ENCODE measurements at regions not wholly inside any gene's neighbourhood (a gene's known extent, or its start where the extent isn't known, plus 50 kb on each side); places are given as distances from the start of the nearest gene placed in this dataset.
A peak's percentile ranks its signal among the peaks of the same experiment; 100 is the strongest.

GRCh38 chr2:167548396-167548795 lies 660.1 kb downstream of the XIRP2 start:
- Histone ChIP-seq H3K36me3 (ENCODE audit: control insufficient read depth, insufficient read depth, low read length) (no peaks in the 10 kb centered on the region), H3K4me3 (ENCODE audit: low read depth, low read length) (no peak overlapping the region), H3K27ac (ENCODE audit: low read depth, low read length) (no peak overlapping the region), H3K4me1 (ENCODE audit: control insufficient read depth, insufficient read depth, low read length) (peaks cover 4% of the 10 kb centered on the region), H3K9me3 (ENCODE audit: control insufficient read depth, insufficient read depth, low read length) (no peaks in the 10 kb centered on the region), H3K27me3 (ENCODE audit: control insufficient read depth, insufficient read depth, low read length) (no peaks in the 10 kb centered on the region)
- no peak for DNase-seq (ENCODE audit: low read depth in 4 of 6, low spot score in 6 of 6)
- no CpG with 5 or more reads among the region's 2 CpGs for WGBS (ENCODE audit: insufficient coverage)

- Histone ChIP-seq H3K9me3 (ENCODE audit: control insufficient read depth, insufficient read depth, low read length) (no peaks in the 10 kb centered on the region), H3K4me3 (ENCODE audit: low read depth, low read length) (no peak overlapping the region), H3K27ac (ENCODE audit: low read depth, low read length) (no peak overlapping the region), H3K27me3 (ENCODE audit: control insufficient read depth, insufficient read depth, low read length) (no peaks in the 10 kb centered on the region), H3K4me1 (ENCODE audit: control insufficient read depth, insufficient read depth, low read length) (peaks cover 4% of the 10 kb centered on the region), H3K36me3 (ENCODE audit: control insufficient read depth, insufficient read depth, low read length) (no peaks in the 10 kb centered on the region)
- no peak for DNase-seq (ENCODE audit: low read depth in 4 of 6, low spot score in 6 of 6)
- 96% methylated on average over 17 of the region's 19 CpGs for WGBS (ENCODE audit: insufficient coverage)
These were observed 656.3 kb downstream of the XIRP2 start for GRCh38 chr2:167544602-167545001.

GRCh38 chr2:167543721-167544120 lies 655.4 kb downstream of the XIRP2 start:
- Histone ChIP-seq H3K27me3 (ENCODE audit: control insufficient read depth, insufficient read depth, low read length) (no peaks in the 10 kb centered on the region), H3K36me3 (ENCODE audit: control insufficient read depth, insufficient read depth, low read length) (no peaks in the 10 kb centered on the region), H3K4me1 (ENCODE audit: control insufficient read depth, insufficient read depth, low read length) (peaks cover 4% of the 10 kb centered on the region), H3K4me3 (ENCODE audit: low read depth, low read length) (no peak overlapping the region), H3K27ac (ENCODE audit: low read depth, low read length) (no peak overlapping the region), H3K9me3 (ENCODE audit: control insufficient read depth, insufficient read depth, low read length) (no peaks in the 10 kb centered on the region)
- no peak for DNase-seq (ENCODE audit: low read depth in 4 of 6, low spot score in 6 of 6)
- WGBS (ENCODE audit: insufficient coverage), result no CpG with 5 or more reads among the region's 4 CpGs

GRCh38 chr2:167537743-167538142 lies 649.5 kb downstream of the XIRP2 start:
- 93% methylated on average over 4 of the region's 4 CpGs for WGBS (ENCODE audit: insufficient coverage)
- H3K27ac ChIP-seq (ENCODE audit: low read depth, low read length), result no peak overlapping the region
- H3K9me3 ChIP-seq (ENCODE audit: control insufficient read depth, insufficient read depth, low read length), result no peaks in the 10 kb centered on the region
- no peak for DNase-seq (ENCODE audit: low read depth in 4 of 6, low spot score in 6 of 6)
- no peaks in the 10 kb centered on the region for H3K36me3 ChIP-seq (ENCODE audit: control insufficient read depth, insufficient read depth, low read length)
- no peaks in the 10 kb centered on the region for H3K27me3 ChIP-seq (ENCODE audit: control insufficient read depth, insufficient read depth, low read length)
- no peak overlapping the region for H3K4me3 ChIP-seq (ENCODE audit: low read depth, low read length)
- no peaks in the 10 kb centered on the region for H3K4me1 ChIP-seq (ENCODE audit: control insufficient read depth, insufficient read depth, low read length)

GRCh38 chr2:167534443-167534842 lies 646.2 kb downstream of the XIRP2 start:
- Histone ChIP-seq H3K9me3 (ENCODE audit: control insufficient read depth, insufficient read depth, low read length) (no peaks in the 10 kb centered on the region), H3K4me3 (ENCODE audit: low read depth, low read length) (no peak overlapping the region), H3K27me3 (ENCODE audit: control insufficient read depth, insufficient read depth, low read length) (no peaks in the 10 kb centered on the region), H3K27ac (ENCODE audit: low read depth, low read length) (no peak overlapping the region), H3K4me1 (ENCODE audit: control insufficient read depth, insufficient read depth, low read length) (no peaks in the 10 kb centered on the region), H3K36me3 (ENCODE audit: control insufficient read depth, insufficient read depth, low read length) (no peaks in the 10 kb centered on the region)
- DNase-seq (ENCODE audit: low read depth in 4 of 6, low spot score in 6 of 6), result no peak
- no CpG with 5 or more reads among the region's 1 CpG for WGBS (ENCODE audit: insufficient coverage)

- WGBS (ENCODE audit: insufficient coverage), result no CpG with 5 or more reads among the region's 2 CpGs
- Histone ChIP-seq H3K27me3 (ENCODE audit: control insufficient read depth, insufficient read depth, low read length) (no peaks in the 10 kb centered on the region), H3K4me3 (ENCODE audit: low read depth, low read length) (no peak overlapping the region)
These were observed 636.5 kb downstream of the XIRP2 start for GRCh38 chr2:167524786-167525185.

GRCh38 chr2:167510071-167510759 lies 621.9 kb downstream of the XIRP2 start:
- Histone ChIP-seq H3K4me1 (ENCODE audit: control insufficient read depth, insufficient read depth, low read length) (no peaks in the 10 kb centered on the region), H3K36me3 (ENCODE audit: control insufficient read depth, insufficient read depth, low read length) (no peaks in the 10 kb centered on the region), H3K9me3 (ENCODE audit: control insufficient read depth, insufficient read depth, low read length) (no peaks in the 10 kb centered on the region), H3K27ac (ENCODE audit: low read depth, low read length) (peak overlapping the region; percentile 18), H3K27me3 (ENCODE audit: control insufficient read depth, insufficient read depth, low read length) (no peaks in the 10 kb centered on the region), H3K4me3 (ENCODE audit: low read depth, low read length) (no peak overlapping the region)
- 88% methylated on average over 1 of the region's 2 CpGs for WGBS (ENCODE audit: insufficient coverage)
- no peak for DNase-seq (ENCODE audit: low read depth in 4 of 6, low spot score in 6 of 6)

More at GRCh38 chr2:167524786-167525185, 636.5 kb downstream of the XIRP2 start:
- Histone ChIP-seq H3K4me1 (ENCODE audit: control insufficient read depth, insufficient read depth, low read length) (no peaks in the 10 kb centered on the region), H3K9me3 (ENCODE audit: control insufficient read depth, insufficient read depth, low read length) (peaks cover 1% of the 10 kb centered on the region), H3K36me3 (ENCODE audit: control insufficient read depth, insufficient read depth, low read length) (no peaks in the 10 kb centered on the region), H3K27ac (ENCODE audit: low read depth, low read length) (no peak overlapping the region)
- no peak for DNase-seq (ENCODE audit: low read depth in 4 of 6, low spot score in 6 of 6)

GRCh38 chr2:167509586-167509985 lies 621.3 kb downstream of the XIRP2 start:
- H3K4me1 ChIP-seq (ENCODE audit: control insufficient read depth, insufficient read depth, low read length), result no peaks in the 10 kb centered on the region
- WGBS (ENCODE audit: insufficient coverage), result 16% methylated on average over 3 of the region's 4 CpGs
- no peaks in the 10 kb centered on the region for H3K27me3 ChIP-seq (ENCODE audit: control insufficient read depth, insufficient read depth, low read length)
- DNase-seq (ENCODE audit: low read depth in 4 of 6, low spot score in 6 of 6), result peak in 3 of 6 donors; percentile 23 to 80 (median 55)
- no peaks in the 10 kb centered on the region for H3K9me3 ChIP-seq (ENCODE audit: control insufficient read depth, insufficient read depth, low read length)
- no peaks in the 10 kb centered on the region for H3K36me3 ChIP-seq (ENCODE audit: control insufficient read depth, insufficient read depth, low read length)
- H3K27ac ChIP-seq (ENCODE audit: low read depth, low read length), result peak overlapping the region; percentile 18
- no peak overlapping the region for H3K4me3 ChIP-seq (ENCODE audit: low read depth, low read length)

GRCh38 chr2:167508709-167509108 lies 620.4 kb downstream of the XIRP2 start:
- Histone ChIP-seq H3K27me3 (ENCODE audit: control insufficient read depth, insufficient read depth, low read length) (no peaks in the 10 kb centered on the region), H3K4me1 (ENCODE audit: control insufficient read depth, insufficient read depth, low read length) (no peaks in the 10 kb centered on the region), H3K27ac (ENCODE audit: low read depth, low read length) (no peak overlapping the region), H3K36me3 (ENCODE audit: control insufficient read depth, insufficient read depth, low read length) (no peaks in the 10 kb centered on the region), H3K4me3 (ENCODE audit: low read depth, low read length) (no peak overlapping the region), H3K9me3 (ENCODE audit: control insufficient read depth, insufficient read depth, low read length) (no peaks in the 10 kb centered on the region)
- WGBS (ENCODE audit: insufficient coverage), result no CpG with 5 or more reads among the region's 1 CpG
- DNase-seq (ENCODE audit: low read depth in 4 of 6, low spot score in 6 of 6), result no peak

GRCh38 chr2:167506395-167506794 lies 618.1 kb downstream of the XIRP2 start:
- H3K4me3 ChIP-seq (ENCODE audit: low read depth, low read length), result no peak overlapping the region
- no peaks in the 10 kb centered on the region for H3K36me3 ChIP-seq (ENCODE audit: control insufficient read depth, insufficient read depth, low read length)
- no CpG with 5 or more reads among the region's 1 CpG for WGBS (ENCODE audit: insufficient coverage)
- no peaks in the 10 kb centered on the region for H3K4me1 ChIP-seq (ENCODE audit: control insufficient read depth, insufficient read depth, low read length)
- no peak overlapping the region for H3K27ac ChIP-seq (ENCODE audit: low read depth, low read length)
- no peaks in the 10 kb centered on the region for H3K9me3 ChIP-seq (ENCODE audit: control insufficient read depth, insufficient read depth, low read length)
- DNase-seq (ENCODE audit: low read depth in 4 of 6, low spot score in 6 of 6), result no peak
- H3K27me3 ChIP-seq (ENCODE audit: control insufficient read depth, insufficient read depth, low read length), result no peaks in the 10 kb centered on the region

All from spinal cord (tissue), 9 donors.